Upper lobe of left lung (tissue), 6 donors: ENCODE measurements at regions not wholly inside any gene's neighbourhood (a gene's known extent, or its start where the extent isn't known, plus 50 kb on each side); places are given as distances from the start of the nearest gene placed in this dataset.

Experiments
- ATAC-seq, 2 donors: fragments of 200-7000 bp; cut with Tn5 transposase; one replicate each; pipeline ENCODE4 v1.9.1; 2022; ENCODE audit warnings: mild to moderate bottlenecking in 2 of 2, moderate library complexity in 2 of 2; ENCODE audit not compliant: low FRiP score in 2 of 2
- DNase-seq, 2 donors: peaks; one replicate each; pipeline ENCODE4 v3.0.0-alpha.2; 2019 to 2020
- H3K27ac ChIP-seq, 4 donors: fragments of 200-600 bp; sonication (generic); one replicate each; pipeline ENCODE4 v1.5.1; 2016 to 2019
- H3K27me3 ChIP-seq, 4 donors: fragments of 200-600 bp; sonication (generic); one replicate each; pipeline ENCODE4 v1.5.1; 2017 to 2019
- H3K36me3 ChIP-seq, 4 donors: fragments of 200-600 bp; sonication (generic); one replicate each; pipeline ENCODE4 v1.5.1; 2016 to 2019
- H3K4me1 ChIP-seq, 4 donors: fragments of 200-600 bp; sonication (generic); one replicate each; pipeline ENCODE4 v1.5.1; 2018 to 2019
- H3K4me3 ChIP-seq, 4 donors: fragments of 200-600 bp; sonication (generic); one replicate each; pipeline ENCODE4 v1.5.1; 2017 to 2019; ENCODE audit warnings: mild to moderate bottlenecking in 2 of 4, moderate library complexity in 1 of 4
- H3K9me3 ChIP-seq, 4 donors: fragments of 200-600 bp; sonication (generic); one replicate each; pipeline ENCODE4 v1.5.1; 2018 to 2019
- EP300 ChIP-seq, 4 donors: sonication (generic); formaldehyde crosslinking; IDR thresholded peaks; one replicate each; pipeline ENCODE4 v1.5.1; 2017; ENCODE audit warnings: antibody characterized with exemption in 4 of 4, control low read depth in 2 of 4
- POLR2A ChIP-seq, 4 donors: fragments of 450-650 bp; IDR thresholded peaks; one replicate each; pipeline ENCODE4 v1.5.1; 2016 to 2017; ENCODE audit warnings: antibody characterized with exemption in 4 of 4, mild to moderate bottlenecking in 2 of 4
- POLR2AphosphoS5 ChIP-seq, 2 donors: sonication (generic); formaldehyde crosslinking; IDR thresholded peaks; one replicate each; pipeline ENCODE4 v1.5.1; 2017; ENCODE audit warnings: antibody characterized with exemption in 2 of 2
- WGBS, 2 donors: methylation state at CpG; one replicate each; pipeline ENCODE4 v1.1.5; 2017 to 2018; 5-methylcytosine and 5-hydroxymethylcytosine counted together
- TF ChIP-seq, protein P1 (sequence below), 6 experiments: fragments of 450-650 bp in 4 of 6; fragments of 200-600 bp in 2 of 6; sonication (generic) in 2 of 6; IDR thresholded peaks; one replicate each; pipeline ENCODE4 v1.5.1; 2016 to 2019; ENCODE audit warnings: antibody characterized with exemption in 6 of 6
- donor health status: DM: no; HTN: no; CAD: no; lungs with moderate emphysema.
- donor health status: DM: no; HTN: yes; CAD: no; lungs with severe emphysema.

DNA sequence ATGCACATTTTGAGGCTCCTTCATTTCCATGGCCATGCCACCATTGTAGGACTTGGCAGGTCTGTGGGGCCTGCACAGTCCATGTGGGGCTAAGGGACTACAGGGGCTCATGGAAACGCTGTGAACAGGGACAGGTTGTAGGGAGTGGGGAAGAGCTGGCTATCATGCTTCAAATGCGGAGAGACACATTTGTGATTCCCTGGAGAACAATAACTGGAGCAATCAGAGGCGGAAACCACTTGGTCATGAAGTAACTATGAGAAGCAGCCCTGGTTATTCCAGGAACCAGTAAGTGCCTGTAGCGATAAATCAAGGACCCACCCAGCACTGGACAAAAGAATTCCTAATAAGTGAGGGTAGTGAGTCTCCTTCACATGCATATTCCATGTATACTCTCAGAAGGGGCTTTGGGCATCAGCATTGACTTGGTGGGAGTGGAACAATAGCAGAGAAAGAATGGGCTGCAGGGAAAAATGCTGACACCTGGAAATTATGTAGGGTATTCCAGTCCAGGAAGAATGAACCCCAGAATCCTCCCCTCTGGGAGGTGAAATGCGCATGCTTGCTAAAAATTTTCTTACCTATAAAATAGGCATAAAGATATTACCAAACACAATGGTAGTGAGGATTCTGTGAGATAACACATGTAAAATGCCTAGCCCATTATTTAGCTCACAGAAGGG, 251.4 kb upstream of the ROPN1 start:
- H3K9me3 ChIP-seq = no peaks in the 10 kb centered on the region
- ATAC-seq (peak in 1 of 2 donors; percentile 61), DNase-seq (no peak)
- peaks cover 0 to 9% (median 7%) of the 10 kb centered on the region in 4 donors for H3K4me1 ChIP-seq
- H3K4me3 ChIP-seq = no peak overlapping the region
- TF ChIP-seq POLR2A (IDR thresholded peaks at IDR 0.05) (no peak), POLR2AphosphoS5 (IDR thresholded peaks at IDR 0.05) (no peak), EP300 (IDR thresholded peaks at IDR 0.05) (no peak)
- TF ChIP-seq, protein P1, sequence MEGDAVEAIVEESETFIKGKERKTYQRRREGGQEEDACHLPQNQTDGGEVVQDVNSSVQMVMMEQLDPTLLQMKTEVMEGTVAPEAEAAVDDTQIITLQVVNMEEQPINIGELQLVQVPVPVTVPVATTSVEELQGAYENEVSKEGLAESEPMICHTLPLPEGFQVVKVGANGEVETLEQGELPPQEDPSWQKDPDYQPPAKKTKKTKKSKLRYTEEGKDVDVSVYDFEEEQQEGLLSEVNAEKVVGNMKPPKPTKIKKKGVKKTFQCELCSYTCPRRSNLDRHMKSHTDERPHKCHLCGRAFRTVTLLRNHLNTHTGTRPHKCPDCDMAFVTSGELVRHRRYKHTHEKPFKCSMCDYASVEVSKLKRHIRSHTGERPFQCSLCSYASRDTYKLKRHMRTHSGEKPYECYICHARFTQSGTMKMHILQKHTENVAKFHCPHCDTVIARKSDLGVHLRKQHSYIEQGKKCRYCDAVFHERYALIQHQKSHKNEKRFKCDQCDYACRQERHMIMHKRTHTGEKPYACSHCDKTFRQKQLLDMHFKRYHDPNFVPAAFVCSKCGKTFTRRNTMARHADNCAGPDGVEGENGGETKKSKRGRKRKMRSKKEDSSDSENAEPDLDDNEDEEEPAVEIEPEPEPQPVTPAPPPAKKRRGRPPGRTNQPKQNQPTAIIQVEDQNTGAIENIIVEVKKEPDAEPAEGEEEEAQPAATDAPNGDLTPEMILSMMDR (IDR thresholded peaks at IDR 0.05) = no peak
- H3K36me3 ChIP-seq = no peaks in the 10 kb centered on the region
- H3K27ac ChIP-seq = no peak overlapping the region
- H3K27me3 ChIP-seq = no peaks in the 10 kb centered on the region
- 92 to 94% methylated on average over 5 of the region's 5 CpGs for WGBS, 2 donors

DNA sequence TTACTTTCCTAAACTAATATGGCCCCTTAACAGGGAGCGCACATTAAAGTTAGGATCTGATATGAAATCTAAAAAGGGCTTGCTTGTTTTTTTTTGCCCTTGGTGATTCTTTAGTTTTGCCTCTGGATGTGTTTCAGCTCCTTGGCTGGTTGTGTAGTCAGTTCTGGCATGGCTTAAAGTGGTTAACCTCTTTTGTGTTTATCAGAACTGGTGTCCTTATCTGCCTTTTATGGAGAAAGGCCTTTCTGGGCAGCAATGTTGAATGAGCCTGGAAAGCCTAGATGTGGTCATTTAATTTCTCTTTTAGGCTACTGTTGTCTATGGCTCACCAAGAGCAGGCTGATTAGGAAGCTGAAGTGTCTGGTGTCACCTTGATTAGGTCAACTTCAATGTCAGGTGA, 254.5 kb upstream of the ROPN1 start:
- Histone ChIP-seq H3K4me3 (no peak overlapping the region), H3K27ac (peak overlapping the region in 1 of 4 donors; percentile 87), H3K36me3 (no peaks in the 10 kb centered on the region), H3K27me3 (no peaks in the 10 kb centered on the region), H3K9me3 (no peaks in the 10 kb centered on the region), H3K4me1 (peaks cover 10 to 25% (median 21%) of the 10 kb centered on the region in 4 donors)
- no peak for ATAC-seq
- no peak for DNase-seq
- no peak for TF ChIP-seq EP300 (IDR thresholded peaks at IDR 0.05)
- no peak for TF ChIP-seq POLR2A (IDR thresholded peaks at IDR 0.05)
- TF ChIP-seq POLR2AphosphoS5 (IDR thresholded peaks at IDR 0.05) = no peak
- TF ChIP-seq, protein P1 (IDR thresholded peaks at IDR 0.05) = no peak
- WGBS, 2 donors = 88 to 89% methylated on average over 1 of the region's 1 CpG

- Histone ChIP-seq H3K27ac (peak overlapping the region in 1 of 4 donors; percentile 87), H3K9me3 (no peaks in the 10 kb centered on the region), H3K4me3 (no peak overlapping the region), H3K36me3 (no peaks in the 10 kb centered on the region), H3K4me1 (peaks cover 10 to 25% (median 21%) of the 10 kb centered on the region in 4 donors), H3K27me3 (no peaks in the 10 kb centered on the region)
- no peak for TF ChIP-seq POLR2A (IDR thresholded peaks at IDR 0.05)
- TF ChIP-seq, protein P1 (IDR thresholded peaks at IDR 0.05) = peak in 2 of 6 experiments; percentile 6 to 18
- no peak for TF ChIP-seq EP300 (IDR thresholded peaks at IDR 0.05)
- TF ChIP-seq POLR2AphosphoS5 (IDR thresholded peaks at IDR 0.05) = no peak
- 79 to 86% methylated on average over 2 of the region's 2 CpGs for WGBS, 2 donors
- ATAC-seq = no peak
- DNase-seq = no peak
Observed at GRCh38 chr3:124246949-124247348, 255.0 kb upstream of the ROPN1 start.

- Histone ChIP-seq H3K9me3 (no peaks in the 10 kb centered on the region), H3K4me3 (no peak overlapping the region), H3K27me3 (no peaks in the 10 kb centered on the region), H3K27ac (peak overlapping the region; percentile 67 to 87 (median 77)), H3K4me1 (peaks cover 10 to 25% (median 21%) of the 10 kb centered on the region in 4 donors), H3K36me3 (no peaks in the 10 kb centered on the region)
- peak in 2 of 4 donors; percentile 9 to 20 for TF ChIP-seq EP300 (IDR thresholded peaks at IDR 0.05)
- TF ChIP-seq, protein P1 (IDR thresholded peaks at IDR 0.05) = no peak
- no peak for TF ChIP-seq POLR2A (IDR thresholded peaks at IDR 0.05)
- peak; percentile 47 to 61 for TF ChIP-seq POLR2AphosphoS5 (IDR thresholded peaks at IDR 0.05)
- ATAC-seq (peak; percentile 50 to 72), DNase-seq (peak in 1 of 2 donors; percentile 30)
- 52 to 56% methylated on average over 4 of the region's 4 CpGs for WGBS, 2 donors
Observed at GRCh38 chr3:124248471-124249028, 256.6 kb upstream of the ROPN1 start.
